Smooth muscle cell (in vitro differentiated cells): ENCODE measurements at regions not wholly inside any gene's neighbourhood (a gene's known extent, or its start where the extent isn't known, plus 50 kb on each side); places are given as distances from the start of the nearest gene placed in this dataset.

Source experiments
- DNase-seq: peaks from one replicate; lab custom pipeline; 2025; ENCODE audit not compliant: unreplicated experiment; lab: John Stamatoyannopoulos, UW
- H2AFZ ChIP-seq: fragments of 200-600 bp; sonication (generic); 2 replicates; pipeline ENCODE4 v1.6.0; 2016; ENCODE audit warnings: antibody characterized with exemption, low read depth, mild to moderate bottlenecking
- H3F3A ChIP-seq: fragments of 200-600 bp; sonication (generic); 2 replicates; pipeline ENCODE4 v1.6.0; 2017; ENCODE audit warnings: antibody characterized with exemption, low read depth
- H3K27ac ChIP-seq: fragments of 200-600 bp; sonication (generic); 2 replicates; pipeline ENCODE4 v1.5.1; 2016; ENCODE audit warnings: low read depth, mild to moderate bottlenecking
- H3K27me3 ChIP-seq: fragments of 200-600 bp; sonication (generic); 2 replicates; pipeline ENCODE4 v1.6.1; 2016; ENCODE audit warnings: low read depth, mild to moderate bottlenecking
- H3K36me3 ChIP-seq: fragments of 200-600 bp; sonication (generic); 2 replicates; pipeline ENCODE4 v1.5.1; 2016; ENCODE audit warnings: low read depth
- H3K4me1 ChIP-seq: fragments of 200-600 bp; sonication (generic); 2 replicates; pipeline ENCODE4 v1.5.1; 2016; ENCODE audit warnings: low read depth
- H3K4me2 ChIP-seq: fragments of 200-600 bp; sonication (generic); 2 replicates; pipeline ENCODE4 v1.6.0; 2016; ENCODE audit warnings: mild to moderate bottlenecking
- H3K4me3 ChIP-seq: fragments of 200-600 bp; sonication (generic); 2 replicates; pipeline ENCODE4 v1.5.1; 2016; ENCODE audit warnings: mild to moderate bottlenecking
- H3K79me2 ChIP-seq: fragments of 200-600 bp; sonication (generic); 2 replicates; pipeline ENCODE4 v1.6.0; 2016; ENCODE audit warnings: low read depth, mild to moderate bottlenecking
- H3K9ac ChIP-seq: fragments of 200-600 bp; sonication (generic); 2 replicates; pipeline ENCODE4 v1.6.0; 2016; ENCODE audit warnings: low read depth
- H3K9me3 ChIP-seq: fragments of 200-600 bp; sonication (generic); replicated peaks from 2 replicates; pipeline ENCODE4 v1.5.1; 2016; ENCODE audit warnings: low read depth
- H4K20me1 ChIP-seq: fragments of 200-600 bp; sonication (generic); 2 replicates; pipeline ENCODE4 v1.6.0; 2016; ENCODE audit warnings: low read depth
- WGBS: methylation state at CpG from one replicate; pipeline ENCODE4 v1.1.7; 2016; ENCODE audit warnings: low lambda C conversion rate; 5-methylcytosine and 5-hydroxymethylcytosine counted together
- TF ChIP-seq, protein P1 (sequence below): fragments of 200-600 bp; sonication (generic); IDR thresholded peaks from 2 replicates; pipeline ENCODE4 v1.5.1; 2017; ENCODE audit warnings: borderline replicate concordance, mild to moderate bottlenecking, antibody characterized with exemption; ENCODE audit not compliant: insufficient read depth, poor library complexity, severe bottlenecking

DNA sequence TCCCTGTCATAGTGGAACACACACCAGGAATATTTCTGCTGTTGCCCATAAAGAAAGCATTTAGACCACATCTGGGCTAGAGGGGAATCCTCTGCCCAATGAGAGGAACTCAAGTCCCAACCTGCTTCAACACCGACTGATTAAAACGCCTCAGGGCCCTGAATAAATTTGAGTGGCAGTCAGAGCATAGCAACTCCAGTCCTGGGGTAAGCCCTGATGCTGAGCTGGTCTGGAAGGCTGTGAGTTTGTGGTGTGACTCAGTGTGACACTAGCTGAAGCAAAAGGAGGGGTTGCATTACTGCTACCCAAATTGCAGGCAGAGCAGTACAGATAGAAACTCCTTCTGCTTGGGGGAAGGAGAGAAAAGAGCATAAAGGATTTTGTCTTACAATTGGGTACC, 148.3 kb downstream of the PRDM9 start:
- no peaks in the 10 kb centered on the region for H3K4me1 ChIP-seq
- H3K79me2 ChIP-seq, result no peaks in the 10 kb centered on the region
- no peak overlapping the region for H3K4me3 ChIP-seq
- H3K4me2 ChIP-seq, result no peak overlapping the region
- 77% methylated on average over 2 of the region's 2 CpGs for WGBS
- no peaks in the 10 kb centered on the region for H3F3A ChIP-seq
- TF ChIP-seq, protein P1, sequence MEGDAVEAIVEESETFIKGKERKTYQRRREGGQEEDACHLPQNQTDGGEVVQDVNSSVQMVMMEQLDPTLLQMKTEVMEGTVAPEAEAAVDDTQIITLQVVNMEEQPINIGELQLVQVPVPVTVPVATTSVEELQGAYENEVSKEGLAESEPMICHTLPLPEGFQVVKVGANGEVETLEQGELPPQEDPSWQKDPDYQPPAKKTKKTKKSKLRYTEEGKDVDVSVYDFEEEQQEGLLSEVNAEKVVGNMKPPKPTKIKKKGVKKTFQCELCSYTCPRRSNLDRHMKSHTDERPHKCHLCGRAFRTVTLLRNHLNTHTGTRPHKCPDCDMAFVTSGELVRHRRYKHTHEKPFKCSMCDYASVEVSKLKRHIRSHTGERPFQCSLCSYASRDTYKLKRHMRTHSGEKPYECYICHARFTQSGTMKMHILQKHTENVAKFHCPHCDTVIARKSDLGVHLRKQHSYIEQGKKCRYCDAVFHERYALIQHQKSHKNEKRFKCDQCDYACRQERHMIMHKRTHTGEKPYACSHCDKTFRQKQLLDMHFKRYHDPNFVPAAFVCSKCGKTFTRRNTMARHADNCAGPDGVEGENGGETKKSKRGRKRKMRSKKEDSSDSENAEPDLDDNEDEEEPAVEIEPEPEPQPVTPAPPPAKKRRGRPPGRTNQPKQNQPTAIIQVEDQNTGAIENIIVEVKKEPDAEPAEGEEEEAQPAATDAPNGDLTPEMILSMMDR, result no peak
- no peaks in the 10 kb centered on the region for H3K27me3 ChIP-seq
- no peak overlapping the region for H3K9ac ChIP-seq
- no peak overlapping the region for H3K27ac ChIP-seq
- H2AFZ ChIP-seq, result no peak overlapping the region
- DNase-seq, result no peak
- H3K9me3 ChIP-seq, result no peaks in the 10 kb centered on the region
- no peaks in the 10 kb centered on the region for H3K36me3 ChIP-seq
- no peaks in the 10 kb centered on the region for H4K20me1 ChIP-seq

DNA sequence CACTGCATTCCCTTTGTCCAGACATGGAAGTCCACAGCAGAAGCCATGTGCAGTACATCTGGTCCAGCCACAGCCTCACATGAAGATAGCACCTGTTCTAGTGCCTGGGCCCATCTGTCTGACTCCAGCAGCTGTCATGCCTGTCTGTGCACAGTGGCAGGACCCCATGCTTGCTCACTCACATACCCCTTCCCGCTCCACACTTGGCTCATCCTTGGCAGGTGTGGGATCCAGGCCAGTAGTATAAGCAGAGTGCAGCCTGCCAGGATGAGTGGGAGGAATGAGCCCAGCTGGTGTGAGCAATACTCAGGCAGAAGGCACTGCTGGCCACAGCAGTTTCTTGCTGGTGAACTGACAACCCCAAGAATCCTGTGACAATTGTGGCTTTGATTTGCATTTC, 168.0 kb downstream of the PRDM9 start:
- Histone ChIP-seq H3K4me1 (no peaks in the 10 kb centered on the region), H3K4me2 (no peak overlapping the region), H3K9ac (no peak overlapping the region), H3F3A (no peaks in the 10 kb centered on the region), H3K9me3 (no peaks in the 10 kb centered on the region), H3K36me3 (no peaks in the 10 kb centered on the region), H3K27ac (no peak overlapping the region), H2AFZ (no peak overlapping the region), H3K4me3 (no peak overlapping the region), H3K27me3 (no peaks in the 10 kb centered on the region), H3K79me2 (no peaks in the 10 kb centered on the region), H4K20me1 (no peaks in the 10 kb centered on the region)
- WGBS, result 88% methylated on average over 1 of the region's 1 CpG
- TF ChIP-seq, protein P1, result no peak
- no peak for DNase-seq

DNA sequence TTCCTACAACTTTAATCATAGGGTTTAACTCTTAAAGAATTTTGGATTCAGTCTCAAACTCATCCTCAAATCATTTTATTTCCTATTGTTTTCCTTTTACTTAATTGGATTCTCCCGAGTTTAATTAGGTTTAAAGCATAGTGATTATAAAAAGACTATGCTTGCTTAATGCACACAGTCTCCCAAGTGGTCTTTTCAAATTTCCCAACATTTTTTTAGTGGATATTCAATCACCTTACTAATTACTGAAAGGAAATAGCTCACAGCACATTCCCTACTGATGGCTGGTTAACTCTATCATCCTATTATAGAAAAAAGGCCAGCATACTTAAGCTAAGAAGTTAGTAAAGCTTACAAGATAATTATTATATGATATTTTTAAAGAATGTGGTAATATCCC, 170.6 kb downstream of the PRDM9 start:
- Histone ChIP-seq H3K9ac (no peak overlapping the region), H2AFZ (no peak overlapping the region), H3K9me3 (no peaks in the 10 kb centered on the region), H3F3A (no peaks in the 10 kb centered on the region), H3K27me3 (no peaks in the 10 kb centered on the region), H4K20me1 (no peaks in the 10 kb centered on the region), H3K4me2 (no peak overlapping the region), H3K36me3 (no peaks in the 10 kb centered on the region), H3K27ac (no peak overlapping the region), H3K4me3 (no peak overlapping the region), H3K4me1 (no peaks in the 10 kb centered on the region), H3K79me2 (no peaks in the 10 kb centered on the region)
- TF ChIP-seq, protein P1, result no peak
- WGBS, result 77% methylated on average over 1 of the region's 1 CpG
- no peak for DNase-seq

DNA sequence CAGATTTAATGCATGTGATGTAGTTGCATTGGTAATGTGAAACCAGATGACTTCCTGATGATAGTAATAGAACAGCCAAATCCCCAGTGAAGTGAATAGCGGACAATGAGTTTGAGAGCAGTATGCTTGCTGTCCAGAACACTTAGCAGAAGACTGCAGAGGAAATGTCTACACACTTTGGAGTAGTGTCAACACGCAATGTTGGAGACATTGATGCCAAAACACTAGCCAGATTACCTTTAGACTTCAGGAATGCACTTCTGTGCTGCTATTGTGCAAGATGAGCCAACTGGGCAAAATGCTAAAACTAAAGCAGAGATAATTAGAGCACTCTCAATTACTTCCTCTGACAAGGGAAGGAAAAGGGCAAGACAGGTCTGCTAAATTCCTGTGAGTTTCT, 176.7 kb downstream of the PRDM9 start:
- H3K9me3 ChIP-seq, result no peaks in the 10 kb centered on the region
- no peaks in the 10 kb centered on the region for H3K36me3 ChIP-seq
- no peak overlapping the region for H2AFZ ChIP-seq
- no peaks in the 10 kb centered on the region for H3K27me3 ChIP-seq
- no peaks in the 10 kb centered on the region for H4K20me1 ChIP-seq
- H3K27ac ChIP-seq, result no peak overlapping the region
- no peaks in the 10 kb centered on the region for H3K79me2 ChIP-seq
- H3K9ac ChIP-seq, result no peak overlapping the region
- no peak for DNase-seq
- H3K4me1 ChIP-seq, result peaks cover 19% of the 10 kb centered on the region
- 33% methylated on average over 2 of the region's 2 CpGs for WGBS
- no peak overlapping the region for H3K4me2 ChIP-seq
- TF ChIP-seq, protein P1, result no peak
- H3K4me3 ChIP-seq, result no peak overlapping the region
- H3F3A ChIP-seq, result no peaks in the 10 kb centered on the region
